HAP-1 (cell line): ENCODE measurements at regions not wholly inside any gene's neighbourhood (a gene's known extent, or its start where the extent isn't known, plus 50 kb on each side); places are given as distances from the start of the nearest gene placed in this dataset.
"Not testable (repeated sequence)": the region's sequence is repeated elsewhere in the genome, so short reads cannot be mapped to it uniquely, and the experiment has no call there.

Experiments
- DNase-seq, 2 experiments: peaks; one replicate each; pipeline ENCODE4 v3.0.0-alpha.2; 2016 to 2020; ENCODE audit warnings: low spot score in 2 of 2
- H3K27me3 ChIP-seq: fragments of 250-450 bp; sonication (Bioruptor Pico); 2 replicates; pipeline ENCODE4 v1.5.1; 2020; ENCODE audit warnings: low read depth, mild to moderate bottlenecking, moderate library complexity
- H3K36me3 ChIP-seq: fragments of 250-450 bp; sonication (Bioruptor Pico); replicated peaks from 2 replicates; pipeline ENCODE4 v1.5.1; 2020; ENCODE audit warnings: mild to moderate bottlenecking
- H3K4me1 ChIP-seq: fragments of 250-450 bp; sonication (Bioruptor Pico); 2 replicates; pipeline ENCODE4 v1.5.1; 2020; ENCODE audit warnings: mild to moderate bottlenecking
- H3K4me3 ChIP-seq: fragments of 250-450 bp; sonication (Bioruptor Pico); 2 replicates; pipeline ENCODE4 v1.5.1; 2020; ENCODE audit warnings: mild to moderate bottlenecking, moderate library complexity
- H3K9me3 ChIP-seq: fragments of 250-450 bp; sonication (Bioruptor Pico); 2 replicates; pipeline ENCODE4 v1.5.1; 2020; ENCODE audit warnings: mild to moderate bottlenecking, moderate library complexity
- in situ Hi-C: fragments of 300-500 bp; cut with MboI; formaldehyde crosslinking; loops from 3 replicates; pipeline ENCODE4 v1.14.3; 2020; ENCODE audit warnings: low sequenced_read_pairs, inconsistent platforms, mixed read lengths

DNA sequence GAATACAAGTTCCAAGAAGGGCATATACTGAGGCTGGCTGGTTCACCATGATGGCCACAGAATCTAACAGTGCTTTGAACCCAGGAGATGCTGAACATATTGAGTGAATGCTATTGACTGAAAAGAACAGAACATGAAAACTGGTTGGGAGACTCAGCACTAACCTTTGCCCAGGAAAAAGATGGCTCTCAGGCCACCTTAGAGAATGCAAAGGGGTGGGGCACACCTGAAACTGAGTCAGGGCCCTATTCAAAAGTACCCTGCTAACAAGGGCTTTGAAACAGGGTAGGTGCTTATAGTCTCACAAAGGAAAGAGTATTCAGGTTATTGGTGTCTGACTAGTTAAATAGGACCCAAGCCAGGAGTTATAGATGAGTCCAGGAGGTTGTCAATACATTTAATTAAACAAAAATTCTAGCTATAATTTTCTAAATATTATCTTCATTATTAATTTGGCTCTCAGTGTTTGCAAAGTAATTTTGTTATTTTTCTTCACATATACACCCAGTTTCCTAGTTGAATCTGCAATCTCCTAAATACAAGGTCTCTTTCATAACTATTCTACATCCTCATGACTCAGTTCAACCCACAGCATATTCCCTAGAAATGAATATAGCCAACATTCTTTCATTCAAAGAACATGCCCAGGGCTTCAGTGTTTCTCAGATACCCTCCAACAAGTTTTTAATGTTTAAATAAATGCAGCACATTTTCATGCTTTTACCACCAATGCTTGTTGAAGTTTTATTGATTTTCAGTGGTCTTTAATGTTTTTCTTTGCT, 144.2 kb upstream of the RAPGEF2 start:
- Histone ChIP-seq H3K36me3 (no peaks in the 10 kb centered on the region), H3K9me3 (no peaks in the 10 kb centered on the region), H3K4me1 (peaks cover 48% of the 10 kb centered on the region), H3K27me3 (no peaks in the 10 kb centered on the region), H3K4me3 (no peak overlapping the region)
- in situ Hi-C loops = no loop called here
- peak in 1 of 2 experiments; percentile 33 for DNase-seq

DNA sequence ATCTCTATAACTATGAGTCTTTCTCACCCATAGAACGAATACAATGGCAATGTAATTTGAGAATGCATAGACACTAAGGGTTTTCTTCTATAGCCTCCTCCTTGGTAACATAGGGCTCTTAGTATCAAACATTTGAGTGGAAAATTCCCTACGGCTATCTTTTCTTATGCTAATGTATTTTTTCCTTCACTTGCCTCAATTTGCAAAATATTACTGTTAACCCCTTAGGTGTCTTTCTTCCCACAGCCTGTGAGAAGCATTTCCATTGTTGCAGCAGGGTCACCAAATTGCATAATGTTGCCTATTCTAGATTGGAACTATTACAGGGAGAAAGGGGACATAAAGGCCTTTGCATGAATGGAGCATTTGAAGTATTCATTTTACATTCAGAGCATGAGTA, 140.5 kb upstream of the RAPGEF2 start:
- Histone ChIP-seq H3K4me3 (no peak overlapping the region), H3K4me1 (peaks cover 75% of the 10 kb centered on the region), H3K9me3 (no peaks in the 10 kb centered on the region), H3K27me3 (no peaks in the 10 kb centered on the region), H3K36me3 (no peaks in the 10 kb centered on the region)
- peak; percentile 74 to 100 for DNase-seq
- in situ Hi-C loops = no loop called here

DNA sequence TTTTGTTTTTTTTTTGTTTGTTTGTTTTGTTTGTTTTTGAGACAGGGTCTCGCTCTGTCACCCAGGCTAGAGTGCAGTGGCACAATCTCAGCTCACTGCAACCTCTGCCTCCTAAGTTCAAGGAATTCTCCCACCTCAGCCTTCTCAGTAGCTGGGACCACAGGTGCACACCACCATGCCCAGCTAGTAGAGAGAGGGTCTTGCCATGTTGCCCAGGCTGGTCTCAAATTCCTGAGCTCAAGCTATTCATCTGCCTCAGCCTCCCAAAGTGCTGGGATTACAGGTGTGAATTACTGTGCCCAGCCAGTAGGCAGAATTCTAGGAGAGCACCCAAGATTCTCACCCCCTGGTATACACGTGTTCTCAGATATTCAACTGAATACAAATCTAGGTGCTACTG, 139.6 kb upstream of the RAPGEF2 start:
- H3K36me3 ChIP-seq, H3K9me3 ChIP-seq, DNase-seq, H3K27me3 ChIP-seq, in situ Hi-C loops, H3K4me3 ChIP-seq: not testable (repeated sequence)
- peaks cover 77% of the 10 kb centered on the region for H3K4me1 ChIP-seq

DNA sequence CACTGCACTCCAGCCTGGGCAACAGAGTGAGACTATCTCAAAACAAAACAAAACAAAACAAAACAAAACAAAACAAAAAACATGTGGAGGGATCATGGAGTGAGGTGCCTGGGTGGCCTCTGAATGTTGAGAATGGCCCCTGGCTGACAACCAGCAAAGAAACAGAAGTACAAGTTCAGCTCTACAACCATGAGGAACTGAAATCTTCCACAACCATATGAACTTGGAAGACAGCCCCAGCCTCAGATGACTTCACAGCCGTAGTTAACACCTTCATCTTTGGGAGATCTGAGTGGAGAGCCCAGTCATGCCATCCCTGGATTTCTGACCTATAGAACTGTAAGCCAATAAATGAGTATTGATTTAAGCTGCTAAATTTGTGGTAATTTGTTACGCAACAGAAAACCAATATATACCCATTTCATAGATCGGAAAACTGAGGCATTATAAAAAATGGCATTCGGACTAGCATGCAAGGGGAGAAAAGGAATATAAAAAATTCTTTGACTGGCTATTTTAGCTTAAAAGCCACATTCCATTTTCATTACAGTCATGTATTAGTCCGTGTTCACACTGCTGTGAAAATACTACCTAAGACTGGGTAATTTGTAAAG, 138.7 kb upstream of the RAPGEF2 start:
- Histone ChIP-seq H3K27me3 (no peaks in the 10 kb centered on the region), H3K4me1 (peaks cover 69% of the 10 kb centered on the region), H3K4me3 (no peak overlapping the region), H3K9me3 (no peaks in the 10 kb centered on the region), H3K36me3 (no peaks in the 10 kb centered on the region)
- DNase-seq = no peak
- in situ Hi-C loops = no loop called here

DNA sequence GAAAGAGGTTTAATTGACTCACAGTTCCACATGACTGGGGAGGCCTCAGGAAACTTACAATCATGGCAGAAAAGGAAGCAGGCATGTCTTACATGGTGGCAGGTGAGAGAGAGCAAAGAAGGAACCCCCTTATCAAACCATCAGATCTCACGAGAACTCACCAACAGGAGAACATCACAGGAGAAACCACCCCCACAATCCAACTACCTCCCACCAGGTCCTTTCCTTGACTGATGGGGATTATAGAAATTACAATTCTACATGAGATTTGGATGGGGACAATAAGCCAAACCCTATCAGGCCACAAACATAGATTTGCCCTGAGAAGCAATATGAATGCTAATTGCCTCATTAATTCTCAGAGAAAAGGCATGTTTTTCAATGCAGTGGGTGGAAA, 138.2 kb upstream of the RAPGEF2 start:
- Histone ChIP-seq H3K27me3 (no peaks in the 10 kb centered on the region), H3K9me3 (no peaks in the 10 kb centered on the region), H3K4me3 (no peak overlapping the region), H3K4me1 (peaks cover 64% of the 10 kb centered on the region), H3K36me3 (no peaks in the 10 kb centered on the region)
- DNase-seq = peak in 1 of 2 experiments; percentile 19
- in situ Hi-C loops = no loop called here

DNA sequence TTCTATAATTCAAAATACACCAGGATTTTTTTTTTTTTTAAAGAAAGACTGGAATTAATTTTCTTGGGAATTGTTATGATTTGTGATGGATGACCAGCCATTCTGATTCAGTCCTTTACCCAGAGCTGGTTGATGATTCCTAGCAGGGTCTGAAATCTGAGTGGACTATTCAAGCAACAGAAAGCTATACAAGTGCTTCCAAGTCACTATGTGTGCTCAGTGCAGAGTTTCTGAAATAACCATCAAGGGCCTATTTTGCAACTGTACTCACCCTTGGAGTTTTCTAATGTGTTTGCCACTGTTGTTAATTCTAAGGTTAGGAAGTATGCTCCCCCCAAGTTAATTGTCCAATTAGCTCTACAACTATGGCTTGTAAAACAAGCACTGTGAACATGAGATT, 137.7 kb upstream of the RAPGEF2 start:
- peaks cover 59% of the 10 kb centered on the region for H3K4me1 ChIP-seq
- no peaks in the 10 kb centered on the region for H3K36me3 ChIP-seq
- no peaks in the 10 kb centered on the region for H3K9me3 ChIP-seq
- DNase-seq = peak in 1 of 2 experiments; percentile 39
- in situ Hi-C loops = no loop called here
- no peaks in the 10 kb centered on the region for H3K27me3 ChIP-seq
- H3K4me3 ChIP-seq = no peak overlapping the region

DNA sequence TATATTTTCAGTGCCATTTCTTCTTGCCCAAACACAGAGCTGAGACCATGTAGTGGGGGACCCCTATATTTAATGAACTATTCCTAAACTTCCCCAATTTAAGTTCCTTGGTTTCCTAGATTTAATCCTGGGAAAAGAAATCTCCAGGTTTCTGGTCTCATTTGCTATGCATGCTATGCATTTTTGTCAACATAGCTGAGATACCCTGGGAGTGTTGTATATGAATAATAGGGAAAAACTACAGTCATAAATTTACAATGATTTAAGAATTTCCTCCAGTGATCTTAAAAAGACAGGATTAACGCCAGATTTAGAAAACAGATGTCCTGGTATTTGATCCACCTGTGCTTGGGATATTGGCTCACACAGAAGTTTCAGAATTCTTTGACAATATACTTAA, 136.8 kb upstream of the RAPGEF2 start:
- H3K9me3 ChIP-seq = no peaks in the 10 kb centered on the region
- H3K4me3 ChIP-seq = no peak overlapping the region
- in situ Hi-C loops = no loop called here
- no peak for DNase-seq
- no peaks in the 10 kb centered on the region for H3K27me3 ChIP-seq
- peaks cover 50% of the 10 kb centered on the region for H3K4me1 ChIP-seq
- H3K36me3 ChIP-seq = no peaks in the 10 kb centered on the region

DNA sequence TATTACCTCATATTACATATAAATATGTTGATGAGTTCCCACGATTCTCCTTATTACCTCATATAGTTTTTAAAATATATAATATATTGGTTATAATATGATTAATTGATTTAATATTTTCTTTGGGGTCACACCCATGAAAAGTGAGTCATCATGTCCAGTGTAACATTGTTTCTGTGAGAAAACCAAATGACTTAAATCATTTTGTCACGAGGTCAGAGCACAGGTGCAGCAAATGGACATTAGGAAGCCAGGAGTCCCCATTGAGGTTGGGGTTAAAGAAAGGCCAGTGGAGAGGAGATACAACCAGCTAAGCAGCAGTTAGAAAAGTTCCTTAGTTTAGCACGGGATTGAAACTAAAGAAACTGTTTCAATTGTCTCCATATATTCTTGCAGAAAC, 133.9 kb upstream of the RAPGEF2 start:
- H3K4me3 ChIP-seq = no peak overlapping the region
- H3K36me3 ChIP-seq = no peaks in the 10 kb centered on the region
- H3K27me3 ChIP-seq = no peaks in the 10 kb centered on the region
- H3K9me3 ChIP-seq = no peaks in the 10 kb centered on the region
- peaks cover 28% of the 10 kb centered on the region for H3K4me1 ChIP-seq
- in situ Hi-C loops = no loop called here
- DNase-seq = no peak

DNA sequence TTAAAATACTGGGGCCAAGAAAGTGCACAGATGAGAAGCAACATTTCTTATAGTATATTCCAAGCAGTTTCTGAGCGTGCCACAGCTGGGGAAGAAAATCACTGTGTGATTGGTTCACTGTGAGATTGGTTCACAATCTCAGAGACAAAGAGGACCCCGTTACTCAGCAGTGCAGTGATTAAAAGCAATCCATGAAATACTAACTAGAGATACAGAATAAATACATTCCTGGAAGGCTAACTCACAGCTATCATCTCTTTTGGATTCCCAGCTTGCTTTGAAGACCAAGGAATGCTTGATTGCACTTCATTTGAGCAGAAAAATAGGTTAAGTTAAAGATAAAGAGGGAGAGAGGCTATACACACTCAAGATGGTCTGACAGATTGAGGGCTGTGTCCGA, 132.1 kb upstream of the RAPGEF2 start:
- peaks cover 11% of the 10 kb centered on the region for H3K4me1 ChIP-seq
- no peak for DNase-seq
- no peak overlapping the region for H3K4me3 ChIP-seq
- H3K27me3 ChIP-seq = no peaks in the 10 kb centered on the region
- no peaks in the 10 kb centered on the region for H3K36me3 ChIP-seq
- H3K9me3 ChIP-seq = no peaks in the 10 kb centered on the region
- in situ Hi-C loops = no loop called here

DNA sequence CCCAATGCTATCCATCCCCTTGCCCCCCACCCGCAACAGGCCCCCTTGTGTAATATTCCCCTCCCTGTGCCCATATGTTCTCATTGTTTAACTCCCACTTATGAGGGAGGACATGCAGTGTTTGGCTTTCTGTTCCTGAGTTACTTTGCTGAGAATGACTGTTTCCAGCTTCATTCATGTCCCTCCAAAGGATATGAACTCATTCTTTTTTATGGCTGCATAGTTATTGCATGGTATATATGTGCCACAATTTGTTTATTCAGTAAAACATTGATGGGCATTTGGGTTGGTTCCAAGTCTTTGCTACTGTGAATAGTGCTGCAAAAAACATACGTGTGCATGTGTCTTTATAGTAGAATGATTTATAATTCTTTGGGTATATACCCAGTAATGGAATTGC, 128.4 kb upstream of the RAPGEF2 start:
- H3K9me3 ChIP-seq, H3K4me3 ChIP-seq, DNase-seq, H3K36me3 ChIP-seq, H3K4me1 ChIP-seq, in situ Hi-C loops, H3K27me3 ChIP-seq: not testable (repeated sequence)

DNA sequence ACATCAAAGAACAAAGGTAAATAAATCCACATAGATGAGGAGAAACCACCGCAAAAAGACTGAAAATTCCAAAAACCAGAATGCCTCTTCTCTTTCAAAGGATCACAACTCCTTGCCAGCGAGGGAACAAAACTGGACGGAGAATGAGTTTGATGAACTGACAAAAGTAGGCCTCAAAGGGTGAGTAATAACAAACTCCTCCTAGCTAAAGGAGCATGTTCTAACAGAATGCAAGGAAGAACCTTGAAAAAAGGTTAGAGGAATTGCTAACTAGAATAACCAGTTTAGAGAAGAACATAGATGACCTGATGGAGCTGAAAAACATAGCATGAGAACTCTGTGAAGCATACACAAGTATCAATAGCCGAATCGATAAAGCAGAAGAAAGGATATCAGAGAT, 122.2 kb upstream of the RAPGEF2 start:
- DNase-seq, H3K4me1 ChIP-seq, H3K9me3 ChIP-seq, H3K4me3 ChIP-seq, H3K27me3 ChIP-seq, H3K36me3 ChIP-seq, in situ Hi-C loops: not testable (repeated sequence)

DNA sequence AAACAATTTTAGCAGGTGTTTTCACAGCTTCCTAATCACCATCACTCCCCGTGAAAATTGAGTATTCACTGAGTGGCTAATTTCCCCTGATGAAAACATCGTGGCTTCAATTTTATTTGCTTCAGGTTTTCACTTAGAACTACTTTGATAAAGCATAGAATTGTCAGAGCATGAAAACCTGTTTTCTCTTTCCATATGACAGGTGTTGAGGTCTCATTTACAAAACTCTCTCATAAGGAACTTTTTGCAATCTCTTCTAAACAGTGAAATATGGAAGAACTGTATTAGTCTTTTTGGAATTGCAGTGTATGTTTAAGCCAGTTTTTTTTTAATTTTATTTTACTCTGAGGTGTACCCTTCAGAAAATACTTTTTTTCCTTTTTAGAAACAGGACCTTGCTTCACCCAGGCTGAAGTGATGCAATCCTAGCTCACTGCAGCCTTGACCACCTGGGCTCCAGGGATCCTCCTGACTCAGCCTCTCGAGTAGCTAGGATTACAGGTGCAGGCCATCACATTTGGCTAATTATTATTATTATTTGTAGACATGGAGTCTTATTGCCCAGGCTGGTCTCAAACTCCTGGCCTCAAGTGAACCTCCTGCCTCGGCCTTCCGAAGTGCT, 111.2 kb upstream of the RAPGEF2 start:
- Histone ChIP-seq H3K27me3 (no peaks in the 10 kb centered on the region), H3K9me3 (0 out of 2 replicates have a peak, but pooled peaks cover 3% of the 10 kb centered on the region), H3K4me1 (peaks cover 8% of the 10 kb centered on the region), H3K36me3 (no peaks in the 10 kb centered on the region), H3K4me3 (no peak overlapping the region)
- DNase-seq = no peak
- in situ Hi-C loops = no loop called here

DNA sequence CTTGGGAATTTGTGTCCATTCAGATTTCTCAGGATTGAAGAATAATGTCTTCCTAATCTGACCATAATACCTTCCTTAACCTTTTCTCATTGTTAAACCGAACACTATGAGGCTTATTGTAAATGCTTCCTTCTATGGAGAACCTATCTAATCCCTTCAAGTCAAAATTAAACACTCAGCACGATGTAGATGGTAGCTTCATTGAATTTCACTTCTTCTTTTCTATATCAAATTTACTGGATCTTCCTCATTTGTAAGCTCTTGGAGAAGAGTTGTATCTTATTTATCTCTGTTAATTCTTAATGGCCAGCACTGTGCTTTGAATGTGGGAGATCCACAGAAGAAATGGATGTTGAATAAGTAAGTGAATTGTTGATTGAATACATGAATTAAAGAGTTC, 109.0 kb upstream of the RAPGEF2 start:
- Histone ChIP-seq H3K9me3 (0 out of 2 replicates have a peak, but pooled peaks cover 3% of the 10 kb centered on the region), H3K4me1 (peaks cover 12% of the 10 kb centered on the region), H3K36me3 (no peaks in the 10 kb centered on the region), H3K4me3 (no peak overlapping the region), H3K27me3 (no peaks in the 10 kb centered on the region)
- in situ Hi-C loops = no loop called here
- DNase-seq = peak in 1 of 2 experiments; percentile 40

DNA sequence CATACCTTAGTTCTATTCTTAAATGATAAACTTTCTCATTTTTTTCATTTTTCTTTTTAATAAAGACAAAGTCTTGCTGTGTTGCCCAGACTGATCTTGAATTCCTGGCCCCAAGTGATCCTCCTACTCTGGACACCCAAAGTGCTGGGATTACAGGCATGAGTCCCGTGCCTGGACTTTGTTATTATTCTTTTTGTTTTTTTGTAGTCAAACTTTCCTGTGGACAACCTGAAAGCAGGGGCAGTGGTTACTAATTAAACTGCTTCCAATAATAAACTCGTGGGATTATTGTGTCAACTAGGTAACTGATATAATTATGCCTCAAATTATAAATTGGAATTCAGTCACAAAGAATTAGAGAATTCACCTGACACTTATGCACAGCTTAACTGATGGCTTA, 107.8 kb upstream of the RAPGEF2 start:
- Histone ChIP-seq H3K27me3 (no peaks in the 10 kb centered on the region), H3K4me3 (no peak overlapping the region), H3K36me3 (no peaks in the 10 kb centered on the region), H3K9me3 (no peaks in the 10 kb centered on the region), H3K4me1 (peaks cover 12% of the 10 kb centered on the region)
- in situ Hi-C loops = no loop called here
- no peak for DNase-seq
